NCI-H510A (cell line): ENCODE measurements at regions not wholly inside any gene's neighbourhood (a gene's known extent, or its start where the extent isn't known, plus 50 kb on each side); places are given as distances from the start of the nearest gene placed in this dataset.
"Not testable (repeated sequence)": the region's sequence is repeated elsewhere in the genome, so short reads cannot be mapped to it uniquely, and the experiment has no call there.

Experiments
- DNase-seq: peaks from one replicate; lab custom pipeline; 2025; lab: John Stamatoyannopoulos, UW

DNA sequence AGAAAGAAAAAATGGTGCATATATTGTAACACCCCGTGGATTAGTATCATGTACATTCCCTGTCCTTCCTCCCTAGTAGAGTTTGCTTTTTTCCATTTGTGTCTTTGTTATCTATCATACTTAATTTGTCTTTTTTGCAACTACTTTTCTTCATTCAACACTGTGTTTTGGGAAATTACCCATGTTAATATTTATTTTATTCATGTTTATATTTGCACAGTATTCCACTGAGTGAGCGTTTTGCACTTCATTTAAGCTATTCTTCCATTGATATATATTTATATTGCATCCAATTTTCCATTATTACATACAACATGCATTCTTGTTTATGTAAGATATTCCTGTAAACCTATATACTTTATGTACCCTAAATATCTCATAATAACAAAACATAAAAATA, 57.6 kb upstream of the FAM171A1 start:
- no peak for DNase-seq

DNA sequence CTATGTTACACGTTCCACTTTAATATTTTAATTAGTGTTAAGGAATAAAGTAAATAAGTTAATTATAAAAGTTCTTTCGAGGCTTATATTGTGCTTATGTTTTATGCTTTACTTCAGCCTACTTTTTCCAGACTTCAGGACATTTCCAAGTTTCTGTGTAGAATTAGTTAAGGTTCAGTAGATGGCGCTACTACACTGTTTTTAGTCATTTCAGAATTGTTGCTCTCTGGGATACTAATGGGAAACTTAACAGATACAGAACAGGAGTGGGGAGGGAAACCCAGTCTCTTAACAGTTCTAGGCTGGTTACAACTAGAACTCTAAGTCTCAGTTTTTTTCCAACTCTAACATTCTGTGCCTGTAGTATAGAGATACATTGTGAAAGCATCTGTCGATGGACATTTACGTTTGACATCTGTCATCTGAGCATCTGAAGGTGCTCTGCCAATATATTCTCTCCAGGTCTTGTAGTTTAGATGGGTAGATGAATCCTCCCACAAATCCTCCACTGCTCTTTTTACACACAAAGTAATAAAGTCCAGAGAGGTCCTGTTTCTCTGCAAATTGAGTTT, 56.8 kb upstream of the FAM171A1 start:
- DNase-seq, result no peak

DNA sequence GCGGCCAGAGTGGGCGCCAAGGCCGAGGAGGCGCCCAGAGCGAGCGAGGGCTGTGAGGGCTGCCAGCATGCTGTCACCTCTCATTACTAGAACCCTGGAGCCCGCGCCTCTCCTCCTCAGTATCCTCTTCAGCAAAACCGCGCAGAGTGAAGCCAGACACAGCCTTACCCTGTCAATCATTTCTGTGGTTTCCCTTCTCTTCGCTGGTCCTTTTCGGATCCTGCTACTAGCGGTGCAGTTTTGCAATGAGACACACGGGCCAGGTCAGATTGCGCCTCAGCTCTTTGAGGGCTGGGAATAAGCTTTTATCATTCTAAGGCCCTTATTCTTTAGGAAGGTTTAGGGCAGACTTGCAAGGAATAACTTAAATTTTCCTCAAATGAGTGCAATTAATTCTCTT, 55.5 kb upstream of the FAM171A1 start:
- DNase-seq, result no peak

DNA sequence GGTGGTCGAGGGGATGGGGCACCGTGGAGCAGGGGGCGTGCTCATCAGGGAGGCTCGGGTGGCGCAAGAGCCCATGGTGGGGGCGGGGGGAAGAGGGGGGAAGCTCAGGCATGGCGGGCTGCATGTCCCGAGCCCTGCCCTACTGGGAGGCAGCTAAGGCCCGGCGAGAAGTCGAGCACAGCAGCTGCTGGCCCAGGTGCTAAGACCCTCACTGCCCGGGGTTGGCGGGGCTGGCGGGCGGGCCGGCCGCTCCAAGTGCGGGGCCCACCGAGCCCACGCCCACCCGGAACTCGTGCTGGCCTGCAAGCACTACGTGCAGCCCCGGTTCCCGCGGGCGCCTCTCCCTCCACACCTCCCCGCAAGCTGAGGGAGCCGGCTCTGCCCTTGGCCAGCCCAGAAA, 55.0 kb upstream of the FAM171A1 start:
- DNase-seq, result no peak

DNA sequence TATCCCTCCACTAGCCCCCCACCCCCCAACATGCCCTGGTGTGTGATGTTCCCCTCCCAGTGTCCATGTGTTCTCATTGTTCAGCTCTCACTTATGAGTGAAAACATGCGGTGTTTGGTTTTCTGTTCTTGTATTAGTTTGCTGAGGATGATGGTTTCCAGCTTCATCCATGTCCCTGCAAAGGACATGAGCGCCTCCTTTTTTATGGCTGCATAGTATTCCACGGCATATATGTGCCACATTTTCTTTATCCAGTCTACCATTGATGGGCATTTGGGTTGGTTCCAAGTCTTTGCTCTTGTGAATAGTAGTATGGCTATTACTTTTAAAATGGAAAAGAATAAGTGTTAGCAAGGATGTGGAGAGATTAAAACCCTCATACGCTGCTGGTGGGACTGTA, 50.8 kb upstream of the FAM171A1 start:
- not testable (repeated sequence) for DNase-seq
